CD8-positive, alpha-beta memory T cell (primary cell): ENCODE measurements at regions not wholly inside any gene's neighbourhood (a gene's known extent, or its start where the extent isn't known, plus 50 kb on each side); places are given as distances from the start of the nearest gene placed in this dataset.

Experiments used
- CTCF ChIA-PET: fragments of 350-600 bp; sonication (Branson Sonifier 250); formaldehyde crosslinking; loops from one replicate; lab custom pipeline; 2021; ENCODE audit warnings: antibody characterized with exemption; lab: Charles Lee
- POLR2A ChIA-PET: fragments of 350-600 bp; sonication (Branson Sonifier 250); formaldehyde crosslinking; loops from one replicate; lab custom pipeline; 2021; ENCODE audit warnings: antibody characterized with exemption; lab: Charles Lee
- DNase-seq, 5 donors: peaks; one replicate each; pipeline versions ENCODE4 v3.0.0 to v3.0.0-alpha.2; 2020 to 2022; ENCODE audit warnings: mixed read lengths in 1 of 5
- H3K27ac ChIP-seq: one replicate; pipeline ENCODE4 v1.7.0; 2013; ENCODE audit warnings: low read depth, mild to moderate bottlenecking, low read length, moderate library complexity
- H3K27me3 ChIP-seq: 2 replicates; pipeline ENCODE4 v1.7.0; 2013; ENCODE audit warnings: low read length, mild to moderate bottlenecking; ENCODE audit not compliant: insufficient read depth, poor library complexity, severe bottlenecking
- H3K36me3 ChIP-seq: 2 replicates; pipeline ENCODE4 v1.7.0; 2013; ENCODE audit warnings: mild to moderate bottlenecking, low read length, moderate library complexity; ENCODE audit not compliant: insufficient read depth
- H3K4me1 ChIP-seq: 2 replicates; pipeline ENCODE4 v1.7.0; 2013; ENCODE audit warnings: mild to moderate bottlenecking, low read length, moderate library complexity; ENCODE audit not compliant: insufficient read depth
- H3K4me3 ChIP-seq: 2 replicates; pipeline ENCODE4 v1.7.0; 2013; ENCODE audit warnings: mild to moderate bottlenecking, low read length
- H3K9me3 ChIP-seq: 2 replicates; pipeline ENCODE4 v1.7.0; 2013; ENCODE audit warnings: mild to moderate bottlenecking, low read length
- H3K27ac Mint-ChIP-seq, 8 donors: one replicate each; pipeline ENCODE4 v1.8.0; 2020 to 2021; ENCODE audit warnings: mixed read lengths in 8 of 8, mild to moderate bottlenecking in 6 of 8, inconsistent platforms in 3 of 8, moderate library complexity in 3 of 8
- H3K27me3 Mint-ChIP-seq, 2 donors: one replicate each; pipeline ENCODE4 v1.8.0; 2020 to 2021; ENCODE audit warnings: mixed read lengths in 2 of 2, mild to moderate bottlenecking in 1 of 2, moderate library complexity in 1 of 2
- H3K36me3 Mint-ChIP-seq, 3 donors: one replicate each; pipeline ENCODE4 v1.8.0; 2020 to 2021; ENCODE audit warnings: mixed read lengths in 3 of 3, inconsistent platforms in 1 of 3, mild to moderate bottlenecking in 1 of 3
- H3K4me1 Mint-ChIP-seq, 3 donors: one replicate each; pipeline ENCODE4 v1.8.0; 2020 to 2021; ENCODE audit warnings: mixed read lengths in 3 of 3, inconsistent platforms in 1 of 3, mild to moderate bottlenecking in 1 of 3
- H3K4me3 Mint-ChIP-seq, 7 donors: one replicate each; pipeline ENCODE4 v1.8.0; 2020 to 2021; ENCODE audit warnings: mixed read lengths in 7 of 7, mild to moderate bottlenecking in 6 of 7, moderate library complexity in 4 of 7, inconsistent platforms in 2 of 7
- H3K9me3 Mint-ChIP-seq, 5 donors: one replicate each; pipeline ENCODE4 v1.8.0; 2020 to 2022; ENCODE audit warnings: mixed read lengths in 5 of 5, mild to moderate bottlenecking in 3 of 5, moderate library complexity in 2 of 5, inconsistent platforms in 1 of 5

- no peak for DNase-seq
- CTCF ChIA-PET = no interaction called here
- Mint-ChIP-seq H3K27me3 (peaks cover 0 to 1% of the 10 kb centered on the region in 2 donors), H3K4me1 (no peaks in the 10 kb centered on the region), H3K4me3 (no peak overlapping the region), H3K36me3 (no peaks in the 10 kb centered on the region), H3K9me3 (peaks cover 10 to 35% (median 16%) of the 10 kb centered on the region in 5 donors), H3K27ac (no peak overlapping the region)
- H3K27ac ChIP-seq = no peak overlapping the region
- no peaks in the 10 kb centered on the region for H3K4me1 ChIP-seq
- no peaks in the 10 kb centered on the region for H3K27me3 ChIP-seq
- no peaks in the 10 kb centered on the region for H3K36me3 ChIP-seq
- no peaks in the 10 kb centered on the region for H3K9me3 ChIP-seq
- POLR2A ChIA-PET = no interaction called here
- H3K4me3 ChIP-seq = no peak overlapping the region
Measured at GRCh38 chr3:22284559-22284958, 533.5 kb upstream of the ZNF385D start.

GRCh38 chr3:22288756-22289155 lies 537.7 kb upstream of the ZNF385D start:
- CTCF ChIA-PET = no interaction called here
- no peaks in the 10 kb centered on the region for H3K4me1 Mint-ChIP-seq

GRCh38 chr3:22292681-22293080 lies 541.7 kb upstream of the ZNF385D start:
- no peak overlapping the region for H3K4me3 Mint-ChIP-seq
- no peak for DNase-seq
- no peaks in the 10 kb centered on the region for H3K4me1 Mint-ChIP-seq
- Histone ChIP-seq H3K4me1 (no peaks in the 10 kb centered on the region), H3K36me3 (no peaks in the 10 kb centered on the region), H3K4me3 (no peak overlapping the region), H3K27ac (no peak overlapping the region), H3K27me3 (no peaks in the 10 kb centered on the region), H3K9me3 (peaks cover 5% of the 10 kb centered on the region)
- ChIA-PET CTCF (no interaction called here), POLR2A (no interaction called here)
- peaks cover 4 to 33% (median 9%) of the 10 kb centered on the region in 5 donors for H3K9me3 Mint-ChIP-seq
- H3K36me3 Mint-ChIP-seq = no peaks in the 10 kb centered on the region
- no peaks in the 10 kb centered on the region for H3K27me3 Mint-ChIP-seq
- no peak overlapping the region for H3K27ac Mint-ChIP-seq

More at GRCh38 chr3:22288756-22289155, 537.7 kb upstream of the ZNF385D start:
- no peaks in the 10 kb centered on the region for H3K27me3 ChIP-seq
- no peaks in the 10 kb centered on the region for H3K36me3 ChIP-seq
- Mint-ChIP-seq H3K4me3 (no peak overlapping the region), H3K27ac (no peak overlapping the region), H3K36me3 (no peaks in the 10 kb centered on the region), H3K9me3 (peaks cover 4 to 44% (median 13%) of the 10 kb centered on the region in 5 donors), H3K27me3 (no peaks in the 10 kb centered on the region)
- peaks cover 3% of the 10 kb centered on the region for H3K9me3 ChIP-seq
- POLR2A ChIA-PET = no interaction called here
- H3K4me1 ChIP-seq = no peaks in the 10 kb centered on the region
- H3K4me3 ChIP-seq = no peak overlapping the region
- no peak for DNase-seq
- no peak overlapping the region for H3K27ac ChIP-seq

GRCh38 chr3:22296601-22297000 lies 545.6 kb upstream of the ZNF385D start:
- peaks cover 0 to 35% (median 8%) of the 10 kb centered on the region in 5 donors for H3K9me3 Mint-ChIP-seq
- Histone ChIP-seq H3K4me1 (no peaks in the 10 kb centered on the region), H3K27ac (no peak overlapping the region), H3K36me3 (no peaks in the 10 kb centered on the region), H3K4me3 (no peak overlapping the region), H3K27me3 (no peaks in the 10 kb centered on the region), H3K9me3 (peaks cover 5% of the 10 kb centered on the region)
- CTCF ChIA-PET = no interaction called here
- H3K4me3 Mint-ChIP-seq = no peak overlapping the region
- DNase-seq = no peak
- no peaks in the 10 kb centered on the region for H3K4me1 Mint-ChIP-seq
- POLR2A ChIA-PET = no interaction called here
- no peak overlapping the region for H3K27ac Mint-ChIP-seq
- H3K27me3 Mint-ChIP-seq = no peaks in the 10 kb centered on the region
- no peaks in the 10 kb centered on the region for H3K36me3 Mint-ChIP-seq

DNA sequence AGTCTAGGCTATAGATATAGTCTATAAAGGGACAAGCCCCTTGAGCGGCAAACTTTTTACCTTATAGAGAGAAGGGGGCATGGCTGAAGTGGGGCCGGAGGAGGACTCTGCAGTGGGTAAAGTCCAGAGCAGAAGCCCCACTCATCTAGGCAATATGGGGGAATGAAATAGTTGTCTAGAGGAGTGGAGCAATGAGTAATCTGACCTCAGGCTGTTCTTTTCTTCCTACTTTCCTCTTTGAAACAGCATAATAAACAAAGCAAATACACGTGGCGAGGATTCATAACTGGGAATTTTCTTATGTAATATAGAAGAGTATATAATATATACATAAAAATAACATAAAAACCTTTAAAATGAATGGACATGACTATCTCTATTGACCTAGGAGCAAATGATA lies 546.4 kb upstream of the ZNF385D start:
- Mint-ChIP-seq H3K9me3 (peaks cover 0 to 29% (median 8%) of the 10 kb centered on the region in 5 donors), H3K4me1 (no peaks in the 10 kb centered on the region), H3K4me3 (no peak overlapping the region), H3K36me3 (no peaks in the 10 kb centered on the region), H3K27me3 (no peaks in the 10 kb centered on the region), H3K27ac (no peak overlapping the region)
- H3K4me3 ChIP-seq = no peak overlapping the region
- no peak for DNase-seq
- CTCF ChIA-PET = no interaction called here
- no peaks in the 10 kb centered on the region for H3K27me3 ChIP-seq
- POLR2A ChIA-PET = no interaction called here
- no peaks in the 10 kb centered on the region for H3K4me1 ChIP-seq
- peaks cover 5% of the 10 kb centered on the region for H3K9me3 ChIP-seq
- H3K27ac ChIP-seq = no peak overlapping the region
- no peaks in the 10 kb centered on the region for H3K36me3 ChIP-seq

GRCh38 chr3:22306454-22306853 lies 555.4 kb upstream of the ZNF385D start:
- Histone ChIP-seq H3K27ac (no peak overlapping the region), H3K36me3 (no peaks in the 10 kb centered on the region), H3K9me3 (no peaks in the 10 kb centered on the region), H3K27me3 (no peaks in the 10 kb centered on the region), H3K4me3 (no peak overlapping the region), H3K4me1 (no peaks in the 10 kb centered on the region)
- Mint-ChIP-seq H3K4me1 (no peaks in the 10 kb centered on the region), H3K36me3 (no peaks in the 10 kb centered on the region), H3K27ac (no peak overlapping the region), H3K27me3 (no peaks in the 10 kb centered on the region), H3K9me3 (peaks cover 0 to 31% (median 6%) of the 10 kb centered on the region in 5 donors), H3K4me3 (no peak overlapping the region)
- CTCF ChIA-PET = no interaction called here
- POLR2A ChIA-PET = no interaction called here
- DNase-seq = no peak

- CTCF ChIA-PET = no interaction called here
Measured at GRCh38 chr3:22308871-22309270, 557.9 kb upstream of the ZNF385D start.

DNA sequence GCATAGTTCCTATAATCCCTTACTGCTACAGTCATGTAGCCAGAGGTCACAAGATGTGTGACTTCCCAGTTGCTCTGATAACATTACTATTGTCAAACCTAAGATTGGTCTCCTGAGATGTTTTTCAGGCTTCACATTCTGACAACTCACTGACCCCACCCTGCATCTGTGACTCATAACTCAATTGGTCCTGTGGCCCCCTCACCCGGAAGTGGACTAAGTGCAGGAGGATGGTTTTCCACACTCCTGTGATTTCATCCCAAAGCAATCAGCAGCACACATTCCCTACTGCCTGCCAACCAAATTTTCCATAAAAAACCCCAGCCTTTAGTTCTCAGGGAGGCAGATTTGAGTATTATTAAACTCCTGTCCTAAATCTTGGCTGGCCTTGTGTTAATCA lies 564.9 kb upstream of the ZNF385D start:
- peaks cover 3 to 27% (median 12%) of the 10 kb centered on the region in 5 donors for H3K9me3 Mint-ChIP-seq
- no peaks in the 10 kb centered on the region for H3K36me3 Mint-ChIP-seq
- no peak overlapping the region for H3K27ac Mint-ChIP-seq
- Histone ChIP-seq H3K9me3 (no peaks in the 10 kb centered on the region), H3K27ac (no peak overlapping the region), H3K4me1 (no peaks in the 10 kb centered on the region), H3K4me3 (no peak overlapping the region), H3K36me3 (no peaks in the 10 kb centered on the region), H3K27me3 (no peaks in the 10 kb centered on the region)
- no peak for DNase-seq
- H3K27me3 Mint-ChIP-seq = no peaks in the 10 kb centered on the region
- POLR2A ChIA-PET = no interaction called here
- CTCF ChIA-PET = no interaction called here
- no peaks in the 10 kb centered on the region for H3K4me1 Mint-ChIP-seq
- no peak overlapping the region for H3K4me3 Mint-ChIP-seq

More at GRCh38 chr3:22308871-22309270, 557.9 kb upstream of the ZNF385D start:
- H3K27ac Mint-ChIP-seq = no peak overlapping the region
- Histone ChIP-seq H3K9me3 (no peaks in the 10 kb centered on the region), H3K27ac (no peak overlapping the region), H3K36me3 (no peaks in the 10 kb centered on the region), H3K4me3 (no peak overlapping the region), H3K4me1 (no peaks in the 10 kb centered on the region), H3K27me3 (no peaks in the 10 kb centered on the region)
- H3K36me3 Mint-ChIP-seq = no peaks in the 10 kb centered on the region
- peaks cover 0 to 29% (median 8%) of the 10 kb centered on the region in 5 donors for H3K9me3 Mint-ChIP-seq
- H3K27me3 Mint-ChIP-seq = no peaks in the 10 kb centered on the region
- POLR2A ChIA-PET = no interaction called here
- H3K4me3 Mint-ChIP-seq = no peak overlapping the region
- DNase-seq = no peak
- H3K4me1 Mint-ChIP-seq = no peaks in the 10 kb centered on the region

- H3K36me3 ChIP-seq = no peaks in the 10 kb centered on the region
- Mint-ChIP-seq H3K36me3 (no peaks in the 10 kb centered on the region), H3K9me3 (peaks cover 3 to 25% (median 9%) of the 10 kb centered on the region in 5 donors), H3K27ac (no peak overlapping the region), H3K4me1 (no peaks in the 10 kb centered on the region), H3K4me3 (no peak overlapping the region), H3K27me3 (no peaks in the 10 kb centered on the region)
- no peaks in the 10 kb centered on the region for H3K9me3 ChIP-seq
- DNase-seq = no peak
- no peaks in the 10 kb centered on the region for H3K27me3 ChIP-seq
- ChIA-PET CTCF (no interaction called here), POLR2A (no interaction called here)
- no peak overlapping the region for H3K4me3 ChIP-seq
- no peak overlapping the region for H3K27ac ChIP-seq
- no peaks in the 10 kb centered on the region for H3K4me1 ChIP-seq
Measured at GRCh38 chr3:22318325-22318724, 567.3 kb upstream of the ZNF385D start.
